GM18858 (cell line): ENCODE measurements at regions not wholly inside any gene's neighbourhood (a gene's known extent, or its start where the extent isn't known, plus 50 kb on each side); places are given as distances from the start of the nearest gene placed in this dataset.
A peak's percentile ranks its signal among the peaks of the same experiment; 100 is the strongest.

ENCODE experiments used
- ATAC-seq: cut with Tn5 transposase; IDR thresholded peaks from one replicate; pipeline ENCODE4 v1.9.1; 2021; ENCODE audit not compliant: unreplicated experiment

- ATAC-seq, result peak; percentile 80
These were observed 69.0 kb upstream of the VOPP1 start for GRCh38 chr7:55641273-55641691.

GRCh38 chr7:55639640-55640039 is 67.3 kb upstream of the VOPP1 start:
- no peak for ATAC-seq

GRCh38 chr7:55629051-55629677 is 56.9 kb upstream of the VOPP1 start:
- ATAC-seq, result no peak

- no peak for ATAC-seq
These were observed 52.5 kb upstream of the VOPP1 start for GRCh38 chr7:55624813-55625212.

- no peak for ATAC-seq
These were observed 51.3 kb upstream of the VOPP1 start for GRCh38 chr7:55623617-55624016.

- no peak for ATAC-seq
These were observed 49.9 kb upstream of the VOPP1 start for GRCh38 chr7:55622241-55622640.
